Upper lobe of left lung (tissue), 4 donors: ENCODE measurements at regions not wholly inside any gene's neighbourhood (a gene's known extent, or its start where the extent isn't known, plus 50 kb on each side); places are given as distances from the start of the nearest gene placed in this dataset.

Experiments used
- CTCF ChIP-seq, 6 experiments: fragments of 450-650 bp in 4 of 6; fragments of 200-600 bp in 2 of 6; sonication (generic) in 2 of 6; IDR thresholded peaks; one replicate each; pipeline ENCODE4 v1.5.1; 2016 to 2019; ENCODE audit warnings: antibody characterized with exemption in 6 of 6
- EP300 ChIP-seq, 4 donors: sonication (generic); formaldehyde crosslinking; IDR thresholded peaks; one replicate each; pipeline ENCODE4 v1.5.1; 2017; ENCODE audit warnings: antibody characterized with exemption in 4 of 4, control low read depth in 2 of 4
- POLR2A ChIP-seq, 4 donors: fragments of 450-650 bp; IDR thresholded peaks; one replicate each; pipeline ENCODE4 v1.5.1; 2016 to 2017; ENCODE audit warnings: antibody characterized with exemption in 4 of 4, mild to moderate bottlenecking in 2 of 4
- POLR2AphosphoS5 ChIP-seq, 2 donors: sonication (generic); formaldehyde crosslinking; IDR thresholded peaks; one replicate each; pipeline ENCODE4 v1.5.1; 2017; ENCODE audit warnings: antibody characterized with exemption in 2 of 2

- TF ChIP-seq CTCF (IDR thresholded peaks at IDR 0.05) (peak in 1 of 6 experiments; percentile 9), POLR2A (IDR thresholded peaks at IDR 0.05) (no peak), POLR2AphosphoS5 (IDR thresholded peaks at IDR 0.05) (no peak), EP300 (IDR thresholded peaks at IDR 0.05) (no peak)
These were observed 96.7 kb downstream of the ITM2A start for GRCh38 chrX:79270401-79270800.
